ENCODE measurements at regions not wholly inside any gene's neighbourhood (a gene's known extent, or its start where the extent isn't known, plus 50 kb on each side); places are given as distances from the start of the nearest gene placed in this dataset.

DNA sequence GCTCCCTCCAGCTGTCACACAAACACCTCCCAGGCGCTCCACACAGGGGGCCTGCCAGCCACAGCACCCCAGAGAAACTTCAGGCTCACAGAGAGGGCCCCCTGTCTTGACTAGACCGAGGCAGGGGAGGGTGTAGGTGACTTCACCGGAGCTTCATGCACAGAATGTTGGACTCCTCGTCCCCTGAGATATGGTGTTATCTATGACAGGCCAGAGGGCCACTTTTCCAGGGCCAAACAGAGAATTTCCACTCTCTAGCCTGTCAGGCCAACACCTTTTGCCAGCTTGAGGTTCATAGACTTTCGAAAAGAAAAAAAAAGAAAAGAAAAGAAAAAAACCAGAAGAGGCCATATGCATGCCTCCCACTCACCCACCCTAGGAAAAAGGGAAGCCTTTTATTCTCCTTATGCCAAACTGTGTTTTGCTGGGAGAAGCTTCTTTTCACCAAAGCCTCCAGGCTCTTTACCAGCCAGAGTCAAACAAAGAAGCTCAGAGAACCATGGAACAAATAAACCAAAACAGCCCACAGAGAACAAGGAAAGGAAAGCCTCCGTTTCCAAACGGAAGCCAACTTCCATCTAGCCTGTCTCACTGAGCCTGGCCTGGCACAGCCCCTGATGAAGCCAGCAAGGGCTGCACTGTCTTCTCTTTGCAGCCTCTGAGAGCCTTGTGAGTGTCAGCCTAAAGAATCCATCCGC is 313.2 kb upstream of the JARID2 start:
- ATAC-seq (no peak), DNase-seq (ENCODE audit: low read depth, low spot score) (no peak), FAIRE-seq (no peak)
- TF ChIP-seq JUNB (IDR thresholded peaks at IDR 0.05) (no peak), TCF3 (IDR thresholded peaks at IDR 0.05; ENCODE audit: borderline replicate concordance, insufficient read depth, low read depth, low read length) (no peak), CHD2 (IDR thresholded peaks at IDR 0.05; ENCODE audit: borderline replicate concordance, low read depth, low read length) (no peak), PAX8 (IDR thresholded peaks at IDR 0.05) (no peak), NR2F1 (conservative IDR thresholded peaks at IDR 0.05) (no peak), SIN3A (IDR thresholded peaks at IDR 0.05; ENCODE audit: low read depth, low read length) (no peak), RAD21 (IDR thresholded peaks at IDR 0.05; ENCODE audit: insufficient read depth, low read depth, low read length) (no peak), SIX5 (IDR thresholded peaks at IDR 0.05; ENCODE audit: low read depth, low read length, severe bottlenecking) (no peak), CBFB (IDR thresholded peaks at IDR 0.05; ENCODE audit: low read depth) (no peak), IKZF1 (conservative IDR thresholded peaks at IDR 0.05) (no peak), ATF7 (IDR thresholded peaks at IDR 0.05; ENCODE audit: low read depth) (no peak), TBL1XR1 (IDR thresholded peaks at IDR 0.05; ENCODE audit: low read depth, low read length) (no peak), ATF3 (IDR thresholded peaks at IDR 0.05; ENCODE audit: borderline replicate concordance, extremely low read depth, low read depth, low read length) (no peak), ZNF274 (IDR thresholded peaks at IDR 0.05; ENCODE audit: insufficient read depth, insufficient read length) (no peak), E2F8 (IDR thresholded peaks at IDR 0.05; ENCODE audit: low read depth, partially characterized antibody) (no peak), HDAC2 (IDR thresholded peaks at IDR 0.05) (no peak), ZNF622 (IDR thresholded peaks at IDR 0.05) (no peak)
- TF ChIP-seq, protein P1, sequence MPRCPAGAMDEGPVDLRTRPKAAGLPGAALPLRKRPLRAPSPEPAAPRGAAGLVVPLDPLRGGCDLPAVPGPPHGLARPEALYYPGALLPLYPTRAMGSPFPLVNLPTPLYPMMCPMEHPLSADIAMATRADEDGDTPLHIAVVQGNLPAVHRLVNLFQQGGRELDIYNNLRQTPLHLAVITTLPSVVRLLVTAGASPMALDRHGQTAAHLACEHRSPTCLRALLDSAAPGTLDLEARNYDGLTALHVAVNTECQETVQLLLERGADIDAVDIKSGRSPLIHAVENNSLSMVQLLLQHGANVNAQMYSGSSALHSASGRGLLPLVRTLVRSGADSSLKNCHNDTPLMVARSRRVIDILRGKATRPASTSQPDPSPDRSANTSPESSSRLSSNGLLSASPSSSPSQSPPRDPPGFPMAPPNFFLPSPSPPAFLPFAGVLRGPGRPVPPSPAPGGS (IDR thresholded peaks at IDR 0.05; ENCODE audit: borderline replicate concordance, insufficient read depth, low read depth, low read length, poor library complexity, severe bottlenecking), result no peak
- no peak overlapping the region for H3K27ac ChIP-seq (ENCODE audit: control insufficient read depth, insufficient read depth)
- no peaks in the 10 kb centered on the region for H3K9me3 ChIP-seq (replicated peaks; ENCODE audit: control insufficient read depth, insufficient read depth, low read length)
- no peak overlapping the region for H2AFZ ChIP-seq (ENCODE audit: control insufficient read depth, low read depth, low read length)
- BruUV-seq (replicated peaks), result no TSS peak
- no peaks in the 10 kb centered on the region for H3K27me3 ChIP-seq (replicated peaks in 1 of 2; ENCODE audit: control insufficient read depth in 2 of 2, insufficient read depth in 2 of 2, low read length in 1 of 2)
- no peak overlapping the region for H3K4me2 ChIP-seq (ENCODE audit: control insufficient read depth, insufficient read depth)
- ChIA-PET RAD21 (ENCODE audit: unreplicated experiment) (no interaction called here), SMC1A (ENCODE audit: uncharacterized antibody, unreplicated experiment) (no interaction called here), CTCF (no interaction called here), POLR2A (no interaction called here)
- no peak overlapping the region for H3K4me3 ChIP-seq
- WGBS (ENCODE audit: insufficient coverage, insufficient replicate concordance, low lambda C conversion rate, missing lambda C conversion rate), result 67% methylated on average over 8 of the region's 8 CpGs
- no peak overlapping the region for H3K9ac ChIP-seq (ENCODE audit: control insufficient read depth, insufficient read depth, low read length)
- no peaks in the 10 kb centered on the region for H3K79me2 ChIP-seq (ENCODE audit: control insufficient read depth, insufficient read depth, low read length)
- in situ Hi-C loops (cut with MboI), result no loop called here
- no peaks in the 10 kb centered on the region for H3K36me3 ChIP-seq (ENCODE audit: control insufficient read depth in 2 of 2, insufficient read depth in 2 of 2, low read length in 1 of 2)
- no peaks in the 10 kb centered on the region for H4K20me1 ChIP-seq (ENCODE audit: control insufficient read depth, insufficient read depth)
- H3K4me1 ChIP-seq (ENCODE audit: control insufficient read depth, insufficient read depth, low read length), result no peaks in the 10 kb centered on the region; the same call in 1 of the 2 replicates
- intact Hi-C loops (cut with micrococcal nuclease; ENCODE audit: unreplicated experiment), result no loop called here

Measured in GM12878 (cell line).